NCI-H748 treated with DMSO at 0.1 percent for 48 hours (cell line): ENCODE measurements at regions not wholly inside any gene's neighbourhood (a gene's known extent, or its start where the extent isn't known, plus 50 kb on each side); places are given as distances from the start of the nearest gene placed in this dataset.

Source experiments
- DNase-seq: peaks from one replicate; lab custom pipeline; 2025; lab: John Stamatoyannopoulos, UW

GRCh38 chr2:59733970-59734369, 819.5 kb downstream of the BCL11A start:
- DNase-seq, result no peak

DNA sequence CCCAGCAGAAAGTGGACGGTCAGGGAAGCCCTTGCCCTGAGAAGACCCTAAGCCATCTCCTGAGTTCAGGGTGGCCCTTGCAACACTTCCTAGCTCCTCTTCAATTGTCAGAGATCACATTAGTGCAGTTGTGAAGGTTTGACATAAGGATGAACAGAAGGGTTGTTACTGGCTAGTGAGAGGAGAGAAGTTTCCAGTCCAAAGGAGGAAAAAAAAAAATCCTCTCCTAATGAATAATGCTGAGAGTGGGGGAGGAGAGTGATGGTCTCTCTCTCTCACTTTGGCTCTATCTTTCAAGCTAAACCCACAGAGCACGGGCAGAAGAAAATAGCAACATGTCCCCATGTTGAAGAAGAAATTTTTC, 819.9 kb downstream of the BCL11A start:
- no peak for DNase-seq

- DNase-seq, result no peak
These were observed 820.4 kb downstream of the BCL11A start for GRCh38 chr2:59732871-59733566.

DNA sequence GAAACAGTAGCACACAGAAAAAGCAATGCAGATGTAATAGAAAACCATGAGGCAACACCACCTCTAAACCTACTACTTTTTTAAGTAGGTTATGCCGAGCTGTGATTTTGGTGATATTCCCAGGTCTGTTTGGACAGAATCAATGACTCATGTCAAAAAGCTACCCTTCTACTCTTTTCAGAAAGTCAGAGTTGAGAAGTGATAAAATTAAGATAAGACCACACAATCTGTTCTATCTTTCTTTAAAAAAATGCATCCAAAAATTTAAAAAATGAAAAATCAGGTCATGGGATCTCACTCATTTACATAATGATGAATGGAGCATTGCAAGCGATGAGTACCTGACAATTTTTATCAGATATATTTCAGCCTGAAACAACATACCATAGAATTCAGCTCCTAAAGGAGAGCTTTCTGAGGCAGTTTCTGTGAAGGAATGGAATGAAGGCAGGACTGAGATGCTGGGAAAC, 826.3 kb downstream of the BCL11A start:
- no peak for DNase-seq

- no peak for DNase-seq
These were observed 827.0 kb downstream of the BCL11A start for GRCh38 chr2:59726228-59727120.

- no peak for DNase-seq
These were observed 828.7 kb downstream of the BCL11A start for GRCh38 chr2:59724746-59725145.

GRCh38 chr2:59720296-59720866, 833.1 kb downstream of the BCL11A start:
- no peak for DNase-seq

- peak; percentile 87 for DNase-seq
These were observed 839.9 kb downstream of the BCL11A start for GRCh38 chr2:59713577-59713976.

DNA sequence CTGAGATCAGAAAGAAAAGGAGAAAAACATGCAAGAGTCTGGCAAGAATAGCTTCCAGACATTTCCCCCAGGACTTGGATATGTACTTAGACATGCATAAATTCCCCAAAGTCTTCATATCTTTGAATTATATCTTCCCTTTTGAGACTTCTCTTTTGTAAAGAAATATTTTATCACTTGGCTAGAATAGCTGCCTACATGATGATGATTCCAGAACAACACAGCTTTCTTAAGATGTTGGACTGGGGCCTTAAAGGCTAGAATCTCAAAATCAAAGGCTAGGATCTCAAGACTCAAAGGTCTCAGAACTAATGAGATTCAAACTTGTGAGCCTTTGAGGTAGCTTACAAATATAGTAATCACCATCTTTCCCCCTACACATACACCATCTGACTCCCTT, 842.3 kb downstream of the BCL11A start:
- DNase-seq, result no peak

GRCh38 chr2:59706729-59707128, 846.7 kb downstream of the BCL11A start:
- no peak for DNase-seq

- DNase-seq, result no peak
These were observed 849.7 kb downstream of the BCL11A start for GRCh38 chr2:59703796-59704195.

GRCh38 chr2:59702026-59702425, 851.4 kb downstream of the BCL11A start:
- no peak for DNase-seq

DNA sequence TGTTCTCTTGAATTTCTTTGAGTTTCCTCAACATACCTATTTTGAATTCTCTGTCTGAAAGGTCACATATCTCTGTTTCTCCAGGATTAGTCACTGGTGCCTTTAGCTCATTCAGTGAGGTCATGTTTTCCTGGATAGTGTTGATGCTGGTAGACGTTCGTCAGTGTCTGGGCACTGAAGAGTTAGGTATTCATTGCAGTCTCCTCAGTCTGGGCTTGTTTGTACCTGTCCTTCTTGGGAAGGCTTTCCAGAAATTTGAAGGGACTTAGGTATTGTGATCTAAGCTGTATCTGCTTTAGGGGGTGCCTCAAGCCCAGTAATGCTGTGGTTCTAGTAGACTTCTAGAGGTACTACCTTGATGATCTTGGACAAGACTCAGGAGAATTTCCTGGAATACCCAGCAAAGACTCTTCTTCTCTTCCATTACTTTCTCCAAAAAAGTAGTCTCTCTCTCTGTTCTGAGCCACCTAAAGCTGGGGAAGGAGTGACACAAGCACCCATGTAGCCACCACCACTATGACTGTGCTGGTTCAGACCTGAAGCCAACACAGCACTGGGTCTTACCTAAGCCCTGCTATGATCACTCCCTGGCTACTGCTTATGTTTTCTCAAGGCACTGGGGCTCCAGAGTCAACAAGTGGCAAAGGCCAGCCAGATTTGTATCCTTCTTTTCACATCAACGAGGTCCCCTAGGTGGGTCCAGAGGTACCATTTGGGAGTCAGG, 852.0 kb downstream of the BCL11A start:
- no peak for DNase-seq

- DNase-seq, result no peak
These were observed 859.3 kb downstream of the BCL11A start for GRCh38 chr2:59694176-59694575.

- DNase-seq, result no peak
These were observed 860.1 kb downstream of the BCL11A start for GRCh38 chr2:59693231-59693959.

DNA sequence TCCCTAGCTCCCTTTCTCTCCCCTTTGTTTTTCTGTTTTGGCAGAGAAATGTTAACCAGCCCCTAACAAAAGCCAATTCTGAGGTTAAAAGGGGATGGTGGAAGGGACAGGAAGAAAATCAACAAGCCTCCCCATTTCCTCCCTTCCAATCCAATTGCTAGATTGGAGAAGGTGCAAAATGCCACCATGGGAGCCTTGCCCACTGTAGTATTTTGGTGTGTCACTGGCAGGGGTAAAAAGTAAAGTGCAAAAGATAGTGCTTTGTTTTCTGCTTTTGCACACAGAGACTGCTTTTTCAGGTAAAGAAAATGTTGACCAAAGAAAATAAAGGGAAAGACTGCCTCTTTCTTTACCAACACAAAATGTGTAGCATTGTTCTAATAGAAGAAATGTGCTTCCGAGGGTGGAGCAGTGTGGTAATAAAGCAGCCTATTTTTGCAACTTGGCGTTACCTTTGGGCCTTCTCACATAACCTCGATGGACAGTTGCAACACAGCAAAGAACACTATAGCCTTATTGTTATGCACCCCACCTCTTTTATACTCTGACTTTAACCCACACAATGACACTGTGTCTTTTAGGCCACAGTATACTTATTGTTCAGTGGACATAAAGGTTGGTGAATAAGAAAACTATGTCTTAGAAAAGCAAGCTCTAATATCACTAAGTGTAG, 861.8 kb downstream of the BCL11A start:
- no peak for DNase-seq

- no peak for DNase-seq
These were observed 862.6 kb downstream of the BCL11A start for GRCh38 chr2:59690849-59691248.

DNA sequence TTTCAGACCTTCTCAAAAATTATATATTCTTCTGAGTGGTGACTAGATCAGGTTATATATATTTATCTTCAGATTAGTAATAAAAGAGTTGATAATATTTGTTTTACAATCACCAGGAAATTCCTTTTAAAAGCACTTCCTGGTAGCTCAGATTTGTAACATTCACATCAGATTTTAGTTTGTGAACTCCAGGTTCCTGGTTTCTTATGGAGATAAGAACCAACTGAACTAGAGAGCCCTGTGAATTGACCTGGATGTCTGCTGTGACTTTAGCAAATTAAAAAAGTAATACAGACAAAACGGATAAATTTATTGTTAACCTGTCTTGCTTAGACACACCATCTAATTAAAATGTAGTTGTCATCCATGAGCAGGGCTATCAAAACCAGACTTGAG, 868.7 kb downstream of the BCL11A start:
- no peak for DNase-seq

DNA sequence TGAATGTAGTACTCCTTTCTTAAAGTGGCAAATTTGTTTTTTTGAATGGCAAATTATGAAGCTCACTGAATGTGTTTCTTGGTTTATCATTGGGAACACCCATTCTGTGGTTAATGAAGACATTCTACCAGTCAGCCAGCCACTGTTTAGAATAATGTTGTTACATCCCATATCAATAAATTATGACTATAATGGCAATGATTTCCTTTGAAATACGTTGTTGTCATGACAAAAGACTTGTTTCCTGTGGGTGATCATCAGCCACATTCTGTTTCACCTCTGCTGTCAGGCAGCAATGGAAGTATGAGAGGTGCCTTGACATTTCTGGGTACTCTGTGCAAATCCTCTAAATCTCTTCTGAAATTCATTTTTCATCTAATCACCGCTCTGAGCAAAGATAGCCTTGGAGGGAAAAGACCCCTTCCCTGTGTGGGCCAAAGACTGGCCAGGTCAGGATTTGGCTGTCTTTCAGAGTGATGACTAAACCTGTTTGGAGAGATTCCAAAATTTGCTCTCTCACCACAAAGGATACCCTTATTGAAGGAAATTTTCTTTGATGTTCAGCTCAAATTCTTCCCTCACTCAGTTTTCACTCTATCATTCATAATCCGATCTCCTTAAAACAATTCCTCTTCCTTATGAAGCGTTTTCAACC, 869.2 kb downstream of the BCL11A start:
- no peak for DNase-seq

DNA sequence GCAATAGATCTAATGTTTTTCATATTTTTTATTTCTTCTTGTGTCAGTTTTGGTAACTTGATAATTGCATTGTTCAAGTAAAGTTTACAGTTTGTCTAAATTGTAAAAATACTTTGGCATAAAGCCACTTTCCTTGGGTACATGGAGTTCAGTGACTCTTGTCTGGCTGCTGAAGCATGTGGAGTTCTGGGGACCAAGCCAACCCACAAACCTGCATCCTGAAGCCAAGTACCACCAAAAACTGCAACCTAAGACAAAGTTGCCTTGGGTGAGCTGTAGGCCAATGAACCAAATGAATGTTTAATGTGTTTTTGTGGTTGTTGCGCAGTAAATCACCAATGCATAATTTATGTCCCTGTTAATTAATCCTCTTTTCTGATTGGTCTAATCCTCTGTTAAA, 872.6 kb downstream of the BCL11A start:
- DNase-seq, result no peak

DNA sequence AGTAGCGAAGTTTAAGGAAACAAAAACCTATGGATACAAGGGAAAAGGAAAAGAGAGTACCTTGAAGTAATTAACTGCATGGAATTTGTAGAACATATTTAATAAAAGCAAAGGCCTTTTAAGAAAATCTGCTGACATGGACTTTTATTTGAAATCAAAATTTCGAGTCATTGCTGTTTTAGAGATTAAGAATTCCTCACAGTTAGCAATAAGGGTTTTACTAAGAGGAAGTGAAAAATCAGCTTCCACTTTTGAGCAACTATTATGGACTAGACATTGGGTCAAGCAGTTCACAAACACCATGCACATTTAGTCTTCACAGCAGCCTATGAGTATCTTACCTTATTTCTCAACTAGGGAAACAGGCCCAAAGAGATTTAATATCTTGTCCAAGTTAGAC, 876.3 kb downstream of the BCL11A start:
- DNase-seq, result no peak
